ENCODE measurements at regions not wholly inside any gene's neighbourhood (a gene's known extent, or its start where the extent isn't known, plus 50 kb on each side); places are given as distances from the start of the nearest gene placed in this dataset.

DNA sequence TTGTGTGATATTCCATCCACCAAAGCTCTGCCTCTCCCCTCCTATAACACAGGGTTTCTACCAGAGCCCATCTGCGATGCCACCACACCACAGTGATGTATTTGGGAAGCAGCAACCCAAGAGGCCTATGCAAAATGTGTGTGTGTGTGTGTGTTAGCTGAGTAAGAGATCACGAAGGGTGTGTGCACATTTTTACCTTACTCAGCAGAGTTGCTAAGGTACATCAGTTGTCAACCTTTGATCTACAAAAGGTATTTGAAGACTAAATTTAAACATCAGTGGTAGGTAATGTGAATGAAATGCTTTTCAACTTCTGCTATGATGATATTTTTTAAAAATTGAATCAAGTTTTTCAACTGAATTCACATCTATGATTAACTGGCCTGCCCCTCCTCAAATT lies 227.6 kb downstream of the FBXO15 start:
- no peak for DNase-seq (ENCODE audit: low spot score)

- DNase-seq (ENCODE audit: low spot score): no peak
Measured at GRCh38 chr18:73918816-73919215, 228.8 kb downstream of the FBXO15 start.

DNA sequence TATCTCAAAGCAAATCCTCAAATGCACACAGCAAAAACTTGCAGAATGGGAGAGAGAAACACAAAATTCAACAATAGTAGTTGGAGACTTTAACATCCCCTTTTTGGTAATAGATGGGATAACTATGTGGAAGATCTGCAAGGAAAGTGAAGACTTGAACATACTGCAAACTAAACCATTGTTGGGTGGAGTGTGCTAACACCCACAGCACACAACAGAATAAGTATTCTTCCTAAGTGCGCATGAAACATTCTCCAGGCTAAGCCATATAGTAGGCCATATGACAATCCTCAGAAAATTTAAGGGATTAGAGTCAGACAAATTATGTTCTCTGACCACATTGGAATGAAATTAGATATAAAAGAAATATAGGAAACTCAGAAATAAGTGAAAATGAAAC lies 230.6 kb downstream of the FBXO15 start:
- DNase-seq (ENCODE audit: low spot score): no peak

GRCh38 chr18:73913505-73913904 lies 234.1 kb downstream of the FBXO15 start:
- no peak for DNase-seq (ENCODE audit: low spot score)

DNA sequence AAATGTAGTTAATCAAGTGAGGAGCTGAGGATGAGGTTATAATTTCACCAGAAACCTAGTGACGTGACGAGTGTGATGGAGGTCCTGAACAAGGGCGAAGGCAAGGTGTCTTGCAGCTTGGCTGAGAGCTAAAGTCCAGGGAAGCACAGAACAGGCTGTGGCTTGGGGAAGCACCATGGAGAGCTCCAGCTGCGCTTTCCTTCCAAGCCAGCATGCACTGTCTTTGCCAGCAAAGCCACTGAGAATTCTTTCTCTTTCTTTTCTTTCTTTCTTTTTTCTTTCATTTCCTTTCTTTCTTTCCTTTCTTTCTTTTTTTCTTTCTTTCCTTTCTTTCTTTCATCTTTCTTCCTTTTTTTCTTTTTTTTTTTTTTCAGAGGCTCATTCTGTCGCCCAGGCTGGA lies 239.3 kb downstream of the FBXO15 start:
- DNase-seq (ENCODE audit: low spot score): peak; percentile 0

- DNase-seq (ENCODE audit: low spot score): no peak
Measured at GRCh38 chr18:73901566-73901965, 246.1 kb downstream of the FBXO15 start.

DNA sequence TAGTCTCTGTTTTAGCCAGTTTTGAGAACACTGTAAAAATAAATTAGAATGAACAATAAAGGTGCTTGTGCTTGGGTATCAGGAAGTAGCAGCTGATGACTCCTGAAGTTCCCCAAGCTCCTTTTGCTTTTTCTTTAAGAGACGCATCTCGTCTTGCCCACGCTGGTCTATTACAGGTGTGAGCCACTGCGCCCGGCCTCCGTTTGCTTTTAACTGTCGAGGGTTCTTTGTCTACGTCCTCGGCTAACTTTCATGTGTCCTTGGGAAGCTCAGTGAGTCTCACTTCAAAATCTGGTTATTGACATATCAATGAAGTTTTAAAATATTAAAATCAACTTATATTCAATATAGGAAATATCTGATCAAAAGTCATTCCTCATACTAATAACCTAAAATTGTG lies 246.5 kb downstream of the FBXO15 start:
- no peak for DNase-seq (ENCODE audit: low spot score)

- DNase-seq (ENCODE audit: low spot score): no peak
Measured at GRCh38 chr18:73900106-73900835, 247.4 kb downstream of the FBXO15 start.

DNA sequence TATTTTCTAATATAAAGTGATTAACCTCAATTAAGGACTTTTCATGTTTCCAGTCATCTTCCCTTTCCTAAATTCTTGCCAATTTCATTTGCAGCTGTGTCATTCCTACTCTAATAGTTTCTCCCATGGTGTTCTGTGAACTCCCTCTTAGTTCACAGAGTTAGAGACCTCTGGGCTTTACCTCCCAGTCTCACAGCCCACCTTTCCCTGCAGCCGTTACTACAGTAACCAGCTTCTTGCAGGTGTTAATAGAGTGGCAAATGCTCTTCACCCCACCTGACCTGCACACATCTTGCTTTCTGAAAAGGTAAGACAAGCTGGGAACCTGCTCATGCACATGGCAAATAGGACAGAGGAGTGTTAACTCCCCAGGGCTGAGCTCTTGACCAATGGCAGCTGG lies 250.1 kb downstream of the FBXO15 start:
- no peak for DNase-seq (ENCODE audit: low spot score)

GRCh38 chr18:73896685-73897084 lies 250.9 kb downstream of the FBXO15 start:
- DNase-seq (ENCODE audit: low spot score): no peak

DNA sequence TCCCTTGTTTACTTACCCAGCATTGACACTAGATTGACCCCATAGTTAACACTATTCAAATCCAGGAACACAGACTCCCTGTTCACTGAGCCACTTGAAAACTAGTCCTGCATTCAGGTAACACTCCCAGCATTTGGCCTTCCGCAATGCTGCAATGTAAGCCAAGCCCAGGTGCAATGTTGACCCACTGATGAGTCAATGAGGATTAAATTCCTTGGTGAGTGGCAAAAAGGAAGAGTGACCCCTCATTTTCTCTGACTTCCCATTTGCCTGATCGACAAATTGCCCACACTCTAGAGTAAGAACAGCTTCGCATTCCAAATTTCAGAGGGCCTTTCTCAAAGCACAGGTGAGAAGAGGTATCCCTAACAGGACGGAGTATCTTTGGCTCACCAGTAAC lies 251.9 kb downstream of the FBXO15 start:
- DNase-seq (ENCODE audit: low spot score): no peak

GRCh38 chr18:73893880-73894279 lies 253.8 kb downstream of the FBXO15 start:
- DNase-seq (ENCODE audit: low spot score): no peak

- DNase-seq (ENCODE audit: low spot score): no peak
Measured at GRCh38 chr18:73891572-73892421, 255.8 kb downstream of the FBXO15 start.

DNA sequence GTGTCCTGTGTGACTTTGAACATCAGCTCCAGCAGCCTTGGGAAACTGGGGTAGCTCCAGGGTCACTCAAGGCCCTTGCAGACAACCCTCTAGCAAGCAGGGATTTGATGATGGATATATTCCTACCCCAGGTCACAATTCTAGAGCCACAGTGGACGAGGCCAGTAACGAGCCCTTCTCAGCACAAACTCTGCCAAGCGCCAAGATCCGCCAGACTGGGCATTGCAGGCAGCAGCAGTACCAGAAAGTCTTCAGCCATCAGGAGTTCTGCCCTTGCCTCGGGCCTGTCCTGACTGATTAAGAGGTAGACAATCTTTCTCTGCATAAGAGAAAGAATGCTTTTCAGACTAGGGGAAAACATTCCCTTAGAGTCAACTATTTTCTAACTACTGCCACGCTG lies 259.1 kb downstream of the FBXO15 start:
- no peak for DNase-seq (ENCODE audit: low spot score)

GRCh38 chr18:73887801-73888200 lies 259.8 kb downstream of the FBXO15 start:
- DNase-seq (ENCODE audit: low spot score): no peak

GRCh38 chr18:73884868-73885267 lies 262.8 kb downstream of the FBXO15 start:
- DNase-seq (ENCODE audit: low spot score): no peak

- no peak for DNase-seq (ENCODE audit: low spot score)
Measured at GRCh38 chr18:73881396-73881917, 266.2 kb downstream of the FBXO15 start.

DNA sequence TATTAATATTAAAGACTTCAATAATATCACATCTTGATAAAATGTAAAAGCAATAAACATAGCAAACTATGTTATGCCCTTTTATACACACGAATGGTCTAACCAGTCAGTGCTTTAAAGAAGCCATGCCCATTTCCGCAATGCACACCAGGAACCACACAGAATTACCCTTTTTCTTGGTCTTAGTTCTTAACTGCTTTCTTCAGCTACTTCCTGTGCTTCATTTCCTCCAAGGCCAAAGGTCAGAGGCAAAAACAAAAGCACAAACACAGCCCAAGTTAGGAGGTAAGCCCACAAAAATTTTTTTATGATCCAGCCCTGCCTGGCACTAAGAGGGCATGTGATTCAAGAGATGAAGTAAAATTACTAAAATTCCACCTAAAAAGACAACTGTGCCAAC lies 267.2 kb downstream of the FBXO15 start:
- no peak for DNase-seq (ENCODE audit: low spot score)

- peak; percentile 16 for DNase-seq (ENCODE audit: low spot score)
Measured at GRCh38 chr18:73879766-73880165, 267.9 kb downstream of the FBXO15 start.

DNA sequence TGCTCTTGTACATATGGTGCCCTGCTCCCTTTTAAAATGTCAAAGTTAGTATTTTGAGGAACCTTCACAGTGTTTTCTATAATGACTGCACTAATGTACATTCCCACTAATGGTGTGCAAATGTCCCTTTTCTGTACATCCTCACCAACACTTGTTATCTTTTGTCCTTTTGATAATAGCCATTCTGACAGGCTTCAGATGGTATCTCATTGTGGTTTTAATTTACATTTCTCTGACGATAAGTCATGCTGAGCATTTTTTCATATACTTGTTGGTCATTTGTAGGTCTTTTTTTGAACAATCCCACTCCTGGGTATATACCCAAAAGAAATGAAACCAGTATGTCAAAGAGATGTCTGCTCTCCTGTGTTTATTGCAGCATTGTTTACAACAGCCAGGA lies 268.3 kb downstream of the FBXO15 start:
- no peak for DNase-seq (ENCODE audit: low spot score)

DNA sequence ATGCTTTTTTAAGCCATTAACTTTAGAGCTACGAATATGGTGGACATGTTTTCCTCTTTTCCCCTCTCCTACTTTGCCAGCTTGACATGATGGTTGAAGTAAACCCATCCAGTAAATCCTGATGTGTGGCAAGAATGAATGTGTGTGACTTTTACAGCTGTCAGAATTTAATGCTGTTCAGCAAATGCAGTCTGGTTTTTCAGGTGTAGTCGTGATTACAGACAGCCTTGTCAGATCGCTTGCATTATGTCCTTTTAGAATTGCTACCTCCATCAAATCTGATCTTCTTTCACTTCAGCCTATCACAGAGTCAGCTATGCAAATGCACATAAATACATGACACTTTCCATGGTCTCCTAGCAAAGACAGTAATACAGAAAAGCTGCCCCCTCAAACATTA lies 278.5 kb downstream of the FBXO15 start:
- DNase-seq (ENCODE audit: low spot score): no peak

DNA sequence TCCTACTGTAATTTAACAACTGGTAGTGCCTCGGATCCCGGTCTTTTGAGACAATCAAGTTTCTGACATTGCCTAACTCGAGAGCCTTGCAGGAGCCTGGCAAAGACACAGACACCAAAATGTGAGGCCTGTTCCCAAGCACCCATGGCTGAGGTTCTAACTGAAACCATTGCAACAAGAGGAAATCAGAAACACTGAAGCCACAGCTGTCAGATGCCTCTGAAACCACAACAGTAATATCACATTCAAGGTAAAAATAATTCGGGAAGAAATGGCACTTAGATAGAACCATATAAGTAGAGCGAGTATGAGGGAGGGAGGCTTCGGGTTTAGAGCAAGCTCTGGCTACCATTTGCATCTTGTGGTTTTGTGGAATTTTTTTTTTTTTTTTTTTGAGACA lies 285.9 kb downstream of the FBXO15 start:
- DNase-seq (ENCODE audit: low spot score): no peak

GRCh38 chr18:73859837-73860397 lies 287.7 kb downstream of the FBXO15 start:
- DNase-seq (ENCODE audit: low spot score): no peak
